Astrocyte of the spinal cord (primary cell): ENCODE measurements at regions not wholly inside any gene's neighbourhood (a gene's known extent, or its start where the extent isn't known, plus 50 kb on each side); places are given as distances from the start of the nearest gene placed in this dataset.

Experiments
- DNase-seq: peaks from one replicate; pipeline ENCODE4 v3.0.0; 2011; ENCODE audit warnings: low read depth, low spot score
- H3K4me3 ChIP-seq: 2 replicates; pipeline ENCODE4 v1.5.1; 2011; ENCODE audit warnings: low read depth, mild to moderate bottlenecking, low read length, moderate library complexity
- CTCF ChIP-seq: IDR thresholded peaks from 2 replicates; pipeline ENCODE4 v1.5.1; 2012; ENCODE audit warnings: low read depth, mild to moderate bottlenecking, low read length, inconsistent platforms
- in situ Hi-C: cut with HindIII; loops from 2 replicates; pipeline ENCODE4 v1.10.0; 2017; ENCODE audit warnings: low sequenced_read_pairs

GRCh38 chr3:18076301-18076700 lies 333.9 kb upstream of the TBC1D5 start:
- TF ChIP-seq CTCF, result no peak
- H3K4me3 ChIP-seq, result no peak overlapping the region
- DNase-seq, result no peak
- in situ Hi-C loops, result no loop called here

- H3K4me3 ChIP-seq, result no peak overlapping the region
- in situ Hi-C loops, result no loop called here
- DNase-seq, result no peak
- TF ChIP-seq CTCF, result no peak
These were observed 333.4 kb upstream of the TBC1D5 start for GRCh38 chr3:18075799-18076198.

- TF ChIP-seq CTCF, result no peak
- H3K4me3 ChIP-seq, result no peak overlapping the region
- DNase-seq, result peak; percentile 10
- in situ Hi-C loops, result no loop called here
These were observed 329.4 kb upstream of the TBC1D5 start for GRCh38 chr3:18071833-18072232.

GRCh38 chr3:18070944-18071343 lies 328.5 kb upstream of the TBC1D5 start:
- in situ Hi-C loops, result no loop called here
- no peak for TF ChIP-seq CTCF
- H3K4me3 ChIP-seq, result no peak overlapping the region
- no peak for DNase-seq

GRCh38 chr3:18070231-18070630 lies 327.8 kb upstream of the TBC1D5 start:
- H3K4me3 ChIP-seq, result no peak overlapping the region
- in situ Hi-C loops, result no loop called here
- DNase-seq, result no peak
- TF ChIP-seq CTCF, result no peak

- H3K4me3 ChIP-seq, result no peak overlapping the region
- in situ Hi-C loops, result no loop called here
- DNase-seq, result no peak
- TF ChIP-seq CTCF, result no peak
These were observed 327.1 kb upstream of the TBC1D5 start for GRCh38 chr3:18069568-18069967.
